ENCODE measurements at regions not wholly inside any gene's neighbourhood (a gene's known extent, or its start where the extent isn't known, plus 50 kb on each side); places are given as distances from the start of the nearest gene placed in this dataset.

DNA sequence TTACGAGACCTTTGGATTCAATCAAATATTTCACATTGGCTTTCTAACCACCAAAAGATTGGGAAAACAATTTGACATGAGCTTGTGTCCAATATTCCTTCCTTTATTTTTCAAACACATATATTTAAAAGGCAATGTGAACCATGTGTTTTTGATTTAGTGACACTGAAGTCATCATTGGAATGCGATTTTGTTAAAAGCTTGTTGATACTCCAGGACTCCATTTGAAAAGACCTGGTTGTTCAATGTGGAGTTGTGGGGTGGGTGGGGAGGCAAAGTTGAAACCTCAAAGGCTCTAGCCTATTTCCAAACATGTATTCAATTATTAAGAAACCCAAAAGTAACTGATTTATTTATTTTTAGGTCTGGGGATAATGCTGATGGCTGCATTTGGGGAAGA is 114.1 kb upstream of the TRIB2 start:
- TF ChIP-seq CTCF (IDR thresholded peaks at IDR 0.05) (no peak), POLR2A (IDR thresholded peaks at IDR 0.05) (no peak)

Data from tibial nerve (tissue), 3 donors.